GM10266 (cell line): ENCODE measurements at regions not wholly inside any gene's neighbourhood (a gene's known extent, or its start where the extent isn't known, plus 50 kb on each side); places are given as distances from the start of the nearest gene placed in this dataset.
"Not testable (repeated sequence)": the region's sequence is repeated elsewhere in the genome, so short reads cannot be mapped to it uniquely, and the experiment has no call there.

Source experiments
- DNase-seq: peaks from one replicate; pipeline ENCODE4 v3.0.0; 2012; ENCODE audit errors: extremely low spot score
- CTCF ChIP-seq: IDR thresholded peaks from 2 replicates; pipeline ENCODE4 v1.5.1; 2012; ENCODE audit warnings: mild to moderate bottlenecking, low read depth; ENCODE audit not compliant: control insufficient read depth, insufficient read depth; ENCODE audit errors: missing control alignments

GRCh38 chr14:103230021-103230420 is 104.0 kb upstream of the EIF5 start:
- TF ChIP-seq CTCF, result no peak

GRCh38 chr14:103230658-103231334 is 103.2 kb upstream of the EIF5 start:
- TF ChIP-seq CTCF, result no peak
- no peak for DNase-seq

More at GRCh38 chr14:103230021-103230420, 104.0 kb upstream of the EIF5 start:
- no peak for DNase-seq

DNA sequence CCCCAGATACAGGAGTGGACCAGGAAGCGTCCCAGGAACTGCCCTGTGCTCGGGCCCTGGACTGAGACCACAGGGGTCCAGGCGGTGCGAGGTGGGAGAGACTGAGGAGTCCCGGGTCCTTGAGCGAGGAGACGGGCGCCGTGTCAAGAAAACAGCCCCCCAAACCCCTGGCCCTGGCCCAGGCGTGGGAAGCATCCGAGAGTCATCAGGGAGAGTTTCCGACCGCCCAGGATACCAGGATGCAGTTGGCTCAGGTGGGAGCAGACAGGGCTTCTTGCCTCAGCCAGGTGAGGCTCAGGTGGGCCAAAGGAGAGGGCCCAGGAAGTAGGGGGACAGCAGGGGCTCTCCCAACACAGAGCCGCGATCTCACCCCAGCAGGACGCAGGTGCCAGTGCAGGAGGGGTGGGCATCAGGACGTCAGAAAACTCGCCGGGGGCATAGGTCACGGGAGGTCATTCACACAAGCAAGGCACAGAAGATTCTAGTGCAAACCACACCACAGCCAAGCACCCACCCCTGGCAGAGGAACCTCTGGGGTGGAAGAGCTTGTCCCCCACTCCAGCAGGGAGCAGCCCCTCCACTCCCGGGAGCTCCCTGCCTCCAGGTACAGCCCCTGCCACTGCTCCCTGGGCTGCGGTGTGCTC is 102.5 kb upstream of the EIF5 start:
- no peak for DNase-seq
- TF ChIP-seq CTCF, result no peak

DNA sequence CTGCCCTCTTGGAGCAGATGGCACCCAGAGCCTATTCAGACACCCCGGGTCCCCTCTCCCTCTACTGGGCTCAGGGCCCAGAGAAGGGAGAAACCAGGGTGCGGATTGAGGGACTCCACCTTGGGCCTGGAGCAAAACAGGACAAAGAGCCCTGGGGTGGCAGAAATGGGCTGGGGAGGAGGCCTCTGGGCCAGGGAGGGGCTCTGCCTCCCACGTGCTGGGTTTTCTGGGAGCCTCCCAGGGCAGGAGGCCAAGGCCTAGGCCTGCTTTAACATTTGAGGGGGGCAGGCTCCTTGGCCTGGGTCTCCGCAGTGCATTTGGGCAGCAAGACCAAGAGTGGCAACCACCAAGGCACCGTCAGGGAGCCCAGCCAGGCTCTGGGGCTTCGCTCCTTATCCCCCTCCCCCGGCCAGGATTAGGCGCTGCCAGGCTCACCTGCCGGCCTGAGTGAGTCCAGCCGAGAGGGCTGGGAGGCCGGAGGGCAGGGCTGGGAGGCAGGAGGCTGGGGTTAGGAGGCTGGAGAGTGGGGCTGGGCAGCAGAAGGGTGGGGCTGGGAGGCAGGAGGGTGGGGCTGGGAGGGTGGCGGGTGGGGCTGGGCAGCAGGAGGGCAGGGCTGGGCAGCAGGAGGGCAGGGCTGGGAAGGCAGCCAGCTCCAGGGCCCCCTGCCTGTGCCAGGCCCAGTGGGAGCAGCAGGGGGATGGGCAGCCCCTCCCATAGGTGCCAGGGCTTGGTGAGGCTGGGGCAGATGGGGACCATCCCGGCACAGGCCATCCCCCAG is 101.8 kb upstream of the EIF5 start:
- no peak for TF ChIP-seq CTCF
- DNase-seq, result peak; percentile 7

DNA sequence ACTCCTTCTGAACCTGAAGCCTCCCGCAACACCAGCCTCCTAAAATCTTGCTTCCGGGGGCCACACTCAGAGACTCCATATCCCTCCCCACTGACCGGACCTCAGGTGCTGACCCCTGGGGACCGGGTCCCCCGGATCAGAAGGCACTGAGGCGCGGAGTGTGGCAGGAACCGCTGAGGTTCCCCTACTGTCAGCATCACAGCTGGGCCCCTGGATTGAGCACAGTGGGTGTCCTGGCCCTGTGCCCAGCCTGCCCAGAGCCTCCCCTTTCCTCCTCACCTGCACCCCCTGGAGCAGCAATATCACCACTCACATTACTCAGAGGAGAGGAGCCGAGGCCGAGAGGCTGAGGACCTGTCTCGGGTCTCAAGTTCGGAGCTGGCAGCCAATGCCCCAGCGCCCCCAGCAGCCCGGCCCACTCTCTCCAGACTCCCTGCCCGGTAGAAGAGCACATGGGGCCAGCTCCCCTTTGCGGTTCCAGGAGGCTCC is 101.2 kb upstream of the EIF5 start:
- DNase-seq, result peak; percentile 5
- no peak for TF ChIP-seq CTCF

DNA sequence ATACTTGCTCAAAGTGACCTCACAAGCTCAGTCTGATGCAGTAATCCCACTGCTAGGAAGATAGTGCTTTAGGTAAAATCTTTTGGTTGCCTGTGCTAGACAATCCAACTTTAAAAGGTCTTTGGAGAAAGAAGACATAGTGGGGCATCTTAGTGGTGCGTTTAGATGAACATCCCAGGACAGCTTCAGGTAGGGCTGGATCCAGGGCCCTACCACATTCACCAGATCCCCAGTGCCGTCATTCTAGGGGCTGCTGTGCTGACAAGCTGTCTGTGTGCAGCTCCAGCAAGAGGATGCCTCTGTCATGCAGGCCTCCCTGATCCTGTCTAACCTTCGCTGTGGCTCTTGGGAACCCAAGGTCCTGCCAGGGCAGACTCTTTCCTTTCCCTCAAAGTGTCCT is 100.7 kb upstream of the EIF5 start:
- TF ChIP-seq CTCF, result no peak
- no peak for DNase-seq

DNA sequence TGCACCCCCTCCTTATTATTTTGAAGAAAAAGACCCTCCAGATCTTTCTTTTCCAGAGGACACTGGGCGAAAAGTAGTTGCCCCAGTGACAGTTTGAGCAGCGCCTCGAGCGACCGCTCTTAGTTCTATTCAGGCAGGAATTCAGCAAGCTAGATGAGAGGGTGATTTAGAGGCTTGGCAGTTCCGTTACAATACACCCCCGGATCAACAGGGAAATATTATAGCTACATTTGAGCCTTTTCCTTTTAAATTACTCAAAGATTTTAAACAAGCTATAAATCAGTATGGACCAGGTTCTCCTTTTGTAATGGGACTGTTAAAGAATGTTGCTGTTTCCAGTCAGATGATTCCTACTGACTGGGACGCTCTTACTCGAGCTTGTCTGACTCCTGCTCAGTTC is 99.2 kb upstream of the EIF5 start:
- not testable (repeated sequence) for DNase-seq

DNA sequence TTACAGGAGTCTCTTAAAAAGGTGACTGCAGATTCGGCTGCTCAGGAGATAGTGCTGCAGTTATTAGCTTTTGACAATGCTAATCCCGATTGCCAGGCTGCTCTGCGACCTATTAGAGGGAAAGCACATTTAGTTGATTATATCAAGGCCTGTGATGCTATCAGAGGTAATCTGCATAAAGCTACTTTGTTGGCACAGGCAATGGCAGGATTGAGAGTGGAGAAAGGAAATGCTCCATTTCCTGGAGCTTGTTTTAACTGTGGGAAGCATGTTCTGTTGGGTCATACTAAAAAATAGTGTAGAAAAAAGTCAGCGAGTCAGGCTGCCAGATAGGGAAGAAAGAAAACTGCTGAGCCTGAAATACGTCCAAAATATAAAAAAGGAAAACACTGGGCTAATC is 98.5 kb upstream of the EIF5 start:
- not testable (repeated sequence) for DNase-seq
